ENCODE measurements at regions not wholly inside any gene's neighbourhood (a gene's known extent, or its start where the extent isn't known, plus 50 kb on each side); places are given as distances from the start of the nearest gene placed in this dataset.

DNA sequence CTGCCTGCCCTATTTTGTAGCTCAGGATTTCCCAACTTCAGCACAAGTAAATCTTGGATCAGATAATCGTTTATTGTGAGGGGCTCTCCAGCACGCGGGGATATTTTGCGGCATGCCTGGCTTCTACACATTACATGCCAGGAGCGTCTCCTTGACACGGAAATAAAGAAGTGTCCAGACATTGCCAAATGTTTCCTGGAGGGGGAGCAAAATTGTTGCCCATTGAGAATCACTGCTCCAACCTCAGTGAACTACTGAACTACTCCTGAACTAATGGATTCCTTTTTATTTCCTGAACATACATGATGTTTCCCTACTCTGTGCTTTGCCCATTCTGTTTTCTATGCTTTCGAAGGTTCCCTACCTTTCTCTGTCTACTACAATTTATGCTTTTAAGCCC is 1359.1 kb upstream of the ADGRL2 start:
- TF ChIP-seq, protein P1, sequence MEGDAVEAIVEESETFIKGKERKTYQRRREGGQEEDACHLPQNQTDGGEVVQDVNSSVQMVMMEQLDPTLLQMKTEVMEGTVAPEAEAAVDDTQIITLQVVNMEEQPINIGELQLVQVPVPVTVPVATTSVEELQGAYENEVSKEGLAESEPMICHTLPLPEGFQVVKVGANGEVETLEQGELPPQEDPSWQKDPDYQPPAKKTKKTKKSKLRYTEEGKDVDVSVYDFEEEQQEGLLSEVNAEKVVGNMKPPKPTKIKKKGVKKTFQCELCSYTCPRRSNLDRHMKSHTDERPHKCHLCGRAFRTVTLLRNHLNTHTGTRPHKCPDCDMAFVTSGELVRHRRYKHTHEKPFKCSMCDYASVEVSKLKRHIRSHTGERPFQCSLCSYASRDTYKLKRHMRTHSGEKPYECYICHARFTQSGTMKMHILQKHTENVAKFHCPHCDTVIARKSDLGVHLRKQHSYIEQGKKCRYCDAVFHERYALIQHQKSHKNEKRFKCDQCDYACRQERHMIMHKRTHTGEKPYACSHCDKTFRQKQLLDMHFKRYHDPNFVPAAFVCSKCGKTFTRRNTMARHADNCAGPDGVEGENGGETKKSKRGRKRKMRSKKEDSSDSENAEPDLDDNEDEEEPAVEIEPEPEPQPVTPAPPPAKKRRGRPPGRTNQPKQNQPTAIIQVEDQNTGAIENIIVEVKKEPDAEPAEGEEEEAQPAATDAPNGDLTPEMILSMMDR (IDR thresholded peaks at IDR 0.05): no peak
- TF ChIP-seq POLR2A (IDR thresholded peaks at IDR 0.05): no peak
- no peak for TF ChIP-seq EP300 (IDR thresholded peaks at IDR 0.05)

Measured in sigmoid colon (tissue), 4 donors.